Effector CD4-positive, alpha-beta T cell (primary cell): ENCODE measurements at regions not wholly inside any gene's neighbourhood (a gene's known extent, or its start where the extent isn't known, plus 50 kb on each side); places are given as distances from the start of the nearest gene placed in this dataset.
"Not testable (repeated sequence)": the region's sequence is repeated elsewhere in the genome, so short reads cannot be mapped to it uniquely, and the experiment has no call there.

Source experiments
- DNase-seq: peaks from one replicate; pipeline ENCODE4 v3.0.0-alpha.2; 2020

GRCh38 chr2:129466389-129466788 is 513.1 kb upstream of the RAB6C start:
- DNase-seq, result no peak

- DNase-seq, result no peak
Measured at GRCh38 chr2:129467012-129467779, 512.3 kb upstream of the RAB6C start.

GRCh38 chr2:129467941-129468340 is 511.5 kb upstream of the RAB6C start:
- DNase-seq, result no peak

GRCh38 chr2:129468879-129469278 is 510.6 kb upstream of the RAB6C start:
- no peak for DNase-seq

- no peak for DNase-seq
Measured at GRCh38 chr2:129469389-129469788, 510.1 kb upstream of the RAB6C start.

GRCh38 chr2:129469871-129470270 is 509.6 kb upstream of the RAB6C start:
- DNase-seq, result no peak

GRCh38 chr2:129478902-129479517 is 500.5 kb upstream of the RAB6C start:
- no peak for DNase-seq

GRCh38 chr2:129479892-129480291 is 499.6 kb upstream of the RAB6C start:
- no peak for DNase-seq

- no peak for DNase-seq
Measured at GRCh38 chr2:129480790-129481189, 498.7 kb upstream of the RAB6C start.

- no peak for DNase-seq
Measured at GRCh38 chr2:129481306-129482219, 497.9 kb upstream of the RAB6C start.

- no peak for DNase-seq
Measured at GRCh38 chr2:129482626-129483025, 496.8 kb upstream of the RAB6C start.

GRCh38 chr2:129483366-129483765 is 496.1 kb upstream of the RAB6C start:
- DNase-seq, result no peak

- no peak for DNase-seq
Measured at GRCh38 chr2:129484999-129485897, 494.2 kb upstream of the RAB6C start.

GRCh38 chr2:129488376-129488775 is 491.1 kb upstream of the RAB6C start:
- no peak for DNase-seq

- DNase-seq, result no peak
Measured at GRCh38 chr2:129490641-129491040, 488.8 kb upstream of the RAB6C start.

- DNase-seq, result no peak
Measured at GRCh38 chr2:129491308-129491707, 488.2 kb upstream of the RAB6C start.

- no peak for DNase-seq
Measured at GRCh38 chr2:129492548-129492947, 486.9 kb upstream of the RAB6C start.

GRCh38 chr2:129499747-129500146 is 479.7 kb upstream of the RAB6C start:
- no peak for DNase-seq

- no peak for DNase-seq
Measured at GRCh38 chr2:129502781-129503180, 476.7 kb upstream of the RAB6C start.

GRCh38 chr2:129504646-129505045 is 474.8 kb upstream of the RAB6C start:
- DNase-seq, result no peak

GRCh38 chr2:129518937-129519336 is 460.5 kb upstream of the RAB6C start:
- no peak for DNase-seq

GRCh38 chr2:129532158-129532557 is 447.3 kb upstream of the RAB6C start:
- DNase-seq, result not testable (repeated sequence)
